Gastroesophageal sphincter (tissue), 4 donors: ENCODE measurements at regions not wholly inside any gene's neighbourhood (a gene's known extent, or its start where the extent isn't known, plus 50 kb on each side); places are given as distances from the start of the nearest gene placed in this dataset.

Source experiments
- ATAC-seq: fragments of 150-250 bp; one replicate; pipeline ENCODE4 v1.9.1; 2016; ENCODE audit warnings: mild to moderate bottlenecking, moderate library complexity
- H3K27ac ChIP-seq, 4 donors: fragments of 200-600 bp; sonication (generic) in 3 of 4; 1 replicate in 3 of 4; 2 replicates in 1 of 4; pipeline ENCODE4 v1.5.1; 2016 to 2019
- H3K27me3 ChIP-seq: fragments of 200-600 bp; sonication (generic); one replicate; pipeline ENCODE4 v1.5.1; 2019
- H3K36me3 ChIP-seq, 2 donors: fragments of 200-600 bp; sonication (generic); one replicate each; pipeline ENCODE4 v1.5.1; 2019; ENCODE audit warnings: control low read depth in 1 of 2
- H3K4me1 ChIP-seq, 3 donors: fragments of 200-600 bp; sonication (generic); 1 replicate in 2 of 3; 2 replicates in 1 of 3; pipeline ENCODE4 v1.5.1; 2016 to 2019; ENCODE audit warnings: control low read depth in 2 of 3
- H3K4me3 ChIP-seq, 2 donors: fragments of 200-600 bp; sonication (generic); one replicate each; pipeline ENCODE4 v1.5.1; 2019; ENCODE audit warnings: mild to moderate bottlenecking in 1 of 2, moderate library complexity in 1 of 2
- H3K9me3 ChIP-seq, 3 donors: fragments of 200-600 bp; sonication (generic); one replicate each; pipeline ENCODE4 v1.5.1; 2017 to 2019; ENCODE audit warnings: control low read depth in 2 of 3
- EP300 ChIP-seq: sonication (generic); formaldehyde crosslinking; IDR thresholded peaks from one replicate; pipeline ENCODE4 v1.6.1; 2017; ENCODE audit warnings: antibody characterized with exemption, mild to moderate bottlenecking
- POLR2A ChIP-seq, 2 donors: fragments of 450-650 bp; IDR thresholded peaks; one replicate each; pipeline ENCODE4 v1.6.1; 2017; ENCODE audit warnings: antibody characterized with exemption in 2 of 2, mild to moderate bottlenecking in 2 of 2, moderate library complexity in 1 of 2
- POLR2AphosphoS5 ChIP-seq: sonication (generic); formaldehyde crosslinking; IDR thresholded peaks from one replicate; pipeline ENCODE4 v1.6.1; 2017; ENCODE audit warnings: antibody characterized with exemption
- WGBS, 2 donors: methylation state at CpG; one replicate each; pipeline ENCODE4 v1.1.5; 2018; ENCODE audit warnings: low coverage in 1 of 2; 5-methylcytosine and 5-hydroxymethylcytosine counted together
- TF ChIP-seq, protein P1 (sequence below), 4 experiments: fragments of 200-600 bp in 2 of 4; fragments of 450-650 bp in 2 of 4; sonication (generic) in 1 of 4; IDR thresholded peaks; one replicate each; pipeline ENCODE4 v1.5.1; 2017 to 2019; ENCODE audit warnings: antibody characterized with exemption in 4 of 4, mild to moderate bottlenecking in 2 of 4, moderate library complexity in 2 of 4

DNA sequence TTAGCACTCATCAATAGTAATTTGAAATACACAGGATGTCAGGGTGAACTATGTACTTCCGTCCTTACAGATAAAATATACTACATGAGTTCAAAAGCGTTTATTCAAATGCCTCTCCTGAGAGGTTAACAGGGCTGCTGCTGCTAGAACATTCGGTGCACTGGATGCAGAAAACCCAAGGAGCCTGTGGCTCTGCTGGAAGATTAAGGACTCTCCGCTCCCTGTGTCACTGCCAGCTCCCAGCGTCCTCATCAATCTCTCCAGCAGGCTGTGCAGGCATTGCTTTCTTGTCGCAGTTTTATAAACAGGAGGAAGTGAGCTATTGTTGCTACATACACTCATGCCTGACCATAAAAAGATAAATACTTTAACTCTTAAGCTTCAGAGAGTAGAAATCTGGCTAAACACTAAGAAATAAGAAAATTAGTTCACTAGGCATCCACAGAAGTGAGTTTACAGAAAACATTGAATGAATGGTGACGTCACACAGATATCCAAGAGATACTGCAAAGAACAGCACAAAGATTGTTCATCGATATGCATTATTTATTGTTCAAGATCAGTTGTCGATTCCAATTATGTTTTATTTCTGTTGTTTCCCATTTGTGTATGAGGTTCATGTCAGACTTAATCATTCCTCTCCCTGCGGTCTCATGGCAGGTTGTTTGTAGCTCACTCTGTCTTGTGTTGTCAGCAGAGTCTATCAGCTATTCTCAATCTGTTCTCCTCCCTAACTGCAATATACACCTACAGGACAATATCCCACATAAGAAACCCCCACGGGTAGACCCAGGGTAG, 127.9 kb upstream of the MON1B start:
- 10 to 12% methylated on average over 10 of the region's 11 CpGs for WGBS, 2 donors
- ATAC-seq: peak; percentile 34
- TF ChIP-seq EP300 (no peak), POLR2AphosphoS5 (no peak), POLR2A (IDR thresholded peaks at IDR 0.05) (no peak)
- TF ChIP-seq, protein P1, sequence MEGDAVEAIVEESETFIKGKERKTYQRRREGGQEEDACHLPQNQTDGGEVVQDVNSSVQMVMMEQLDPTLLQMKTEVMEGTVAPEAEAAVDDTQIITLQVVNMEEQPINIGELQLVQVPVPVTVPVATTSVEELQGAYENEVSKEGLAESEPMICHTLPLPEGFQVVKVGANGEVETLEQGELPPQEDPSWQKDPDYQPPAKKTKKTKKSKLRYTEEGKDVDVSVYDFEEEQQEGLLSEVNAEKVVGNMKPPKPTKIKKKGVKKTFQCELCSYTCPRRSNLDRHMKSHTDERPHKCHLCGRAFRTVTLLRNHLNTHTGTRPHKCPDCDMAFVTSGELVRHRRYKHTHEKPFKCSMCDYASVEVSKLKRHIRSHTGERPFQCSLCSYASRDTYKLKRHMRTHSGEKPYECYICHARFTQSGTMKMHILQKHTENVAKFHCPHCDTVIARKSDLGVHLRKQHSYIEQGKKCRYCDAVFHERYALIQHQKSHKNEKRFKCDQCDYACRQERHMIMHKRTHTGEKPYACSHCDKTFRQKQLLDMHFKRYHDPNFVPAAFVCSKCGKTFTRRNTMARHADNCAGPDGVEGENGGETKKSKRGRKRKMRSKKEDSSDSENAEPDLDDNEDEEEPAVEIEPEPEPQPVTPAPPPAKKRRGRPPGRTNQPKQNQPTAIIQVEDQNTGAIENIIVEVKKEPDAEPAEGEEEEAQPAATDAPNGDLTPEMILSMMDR (IDR thresholded peaks at IDR 0.05): no peak
- H3K4me1 ChIP-seq: peaks cover 0 to 8% (median 0%) of the 10 kb centered on the region in 3 donors
- no peaks in the 10 kb centered on the region for H3K27me3 ChIP-seq
- no peaks in the 10 kb centered on the region for H3K9me3 ChIP-seq
- H3K36me3 ChIP-seq: no peaks in the 10 kb centered on the region
- no peak overlapping the region for H3K27ac ChIP-seq
- no peak overlapping the region for H3K4me3 ChIP-seq

GRCh38 chr16:77063676-77064016, 127.3 kb upstream of the MON1B start:
- WGBS, 2 donors: 17% methylated on average over 1 of the region's 1 CpG; no CpG with 5 or more reads in 1 of the 2 donors
- Histone ChIP-seq H3K36me3 (no peaks in the 10 kb centered on the region), H3K4me1 (peaks cover 0 to 8% (median 0%) of the 10 kb centered on the region in 3 donors), H3K9me3 (no peaks in the 10 kb centered on the region), H3K27me3 (no peaks in the 10 kb centered on the region), H3K4me3 (no peak overlapping the region), H3K27ac (no peak overlapping the region)
- ATAC-seq: no peak
- TF ChIP-seq, protein P1 (IDR thresholded peaks at IDR 0.05): no peak
- no peak for TF ChIP-seq POLR2A (IDR thresholded peaks at IDR 0.05)
- no peak for TF ChIP-seq POLR2AphosphoS5
- no peak for TF ChIP-seq EP300

DNA sequence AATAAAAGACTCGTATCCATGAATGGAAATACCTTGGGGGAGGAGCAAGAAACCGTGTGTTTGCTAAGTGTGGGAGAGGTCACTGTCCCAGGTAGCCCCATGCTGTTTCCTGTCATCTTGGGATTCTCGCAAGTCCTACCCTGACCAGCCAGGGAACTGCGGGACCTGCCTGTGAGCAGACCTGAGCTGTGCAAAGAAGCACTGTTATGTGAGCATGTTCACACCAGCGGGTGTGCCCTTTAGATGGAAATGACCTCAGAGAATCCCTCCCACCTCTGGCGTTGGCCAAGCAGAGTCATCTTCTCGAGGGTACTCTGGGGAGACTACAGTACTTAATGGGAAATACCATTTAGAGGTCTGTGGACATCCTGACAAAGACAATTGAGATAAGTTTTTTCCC, 127.0 kb upstream of the MON1B start:
- H3K27ac ChIP-seq: no peak overlapping the region
- no peaks in the 10 kb centered on the region for H3K36me3 ChIP-seq
- ATAC-seq: no peak
- H3K9me3 ChIP-seq: no peaks in the 10 kb centered on the region
- H3K4me1 ChIP-seq: peaks cover 0 to 8% (median 0%) of the 10 kb centered on the region in 3 donors
- no peak overlapping the region for H3K4me3 ChIP-seq
- TF ChIP-seq EP300 (no peak), POLR2AphosphoS5 (no peak), POLR2A (IDR thresholded peaks at IDR 0.05) (no peak)
- TF ChIP-seq, protein P1 (IDR thresholded peaks at IDR 0.05): no peak
- WGBS, 2 donors: 47 to 55% methylated on average over 3 to 6 of the region's 7 CpGs
- no peaks in the 10 kb centered on the region for H3K27me3 ChIP-seq

- TF ChIP-seq EP300 (no peak), POLR2A (IDR thresholded peaks at IDR 0.05) (no peak), POLR2AphosphoS5 (no peak)
- TF ChIP-seq, protein P1 (IDR thresholded peaks at IDR 0.05): no peak
- Histone ChIP-seq H3K27ac (no peak overlapping the region), H3K27me3 (no peaks in the 10 kb centered on the region), H3K4me1 (peaks cover 0 to 8% (median 0%) of the 10 kb centered on the region in 3 donors), H3K4me3 (no peak overlapping the region), H3K36me3 (no peaks in the 10 kb centered on the region), H3K9me3 (no peaks in the 10 kb centered on the region)
- no peak for ATAC-seq
- WGBS, 2 donors: 41 to 51% methylated on average over 8 of the region's 9 CpGs
These were observed 124.0 kb upstream of the MON1B start for GRCh38 chr16:77066896-77067496.

GRCh38 chr16:77067900-77068299, 123.1 kb upstream of the MON1B start:
- Histone ChIP-seq H3K36me3 (no peaks in the 10 kb centered on the region), H3K9me3 (no peaks in the 10 kb centered on the region), H3K4me1 (peaks cover 0 to 8% (median 0%) of the 10 kb centered on the region in 3 donors), H3K27me3 (no peaks in the 10 kb centered on the region), H3K4me3 (no peak overlapping the region), H3K27ac (no peak overlapping the region)
- TF ChIP-seq, protein P1 (IDR thresholded peaks at IDR 0.05): no peak
- TF ChIP-seq EP300 (no peak), POLR2A (IDR thresholded peaks at IDR 0.05) (no peak), POLR2AphosphoS5 (no peak)
- 54% methylated on average over 2 of the region's 2 CpGs for WGBS, 2 donors
- no peak for ATAC-seq
